ENCODE measurements at regions not wholly inside any gene's neighbourhood (a gene's known extent, or its start where the extent isn't known, plus 50 kb on each side); places are given as distances from the start of the nearest gene placed in this dataset.

GRCh38 chr12:125652681-125653080, 587.4 kb downstream of the AACS start:
- H3K4me1 Mint-ChIP-seq, result peaks cover 3% of the 10 kb centered on the region
- no peak overlapping the region for H3K27ac Mint-ChIP-seq
- H3K27me3 Mint-ChIP-seq (ENCODE audit: low read depth), result no peaks in the 10 kb centered on the region
- no peak overlapping the region for H3K4me3 Mint-ChIP-seq
- TF ChIP-seq CTCF (IDR thresholded peaks at IDR 0.05; ENCODE audit: unreplicated experiment), result no peak
- peaks cover 4% of the 10 kb centered on the region for H3K9me3 Mint-ChIP-seq
- no peak for DNase-seq (ENCODE audit: low spot score in 2 of 2, unreplicated experiment in 2 of 2)
- no peaks in the 10 kb centered on the region for H3K36me3 Mint-ChIP-seq

- Mint-ChIP-seq H3K27ac (no peak overlapping the region), H3K4me1 (peaks cover 3% of the 10 kb centered on the region), H3K27me3 (ENCODE audit: low read depth) (peaks cover 2% of the 10 kb centered on the region), H3K36me3 (no peaks in the 10 kb centered on the region), H3K9me3 (peaks cover 4% of the 10 kb centered on the region), H3K4me3 (no peak overlapping the region)
- no peak for TF ChIP-seq CTCF (IDR thresholded peaks at IDR 0.05; ENCODE audit: unreplicated experiment)
- no peak for DNase-seq (ENCODE audit: low spot score in 2 of 2, unreplicated experiment in 2 of 2)
Measured at GRCh38 chr12:125657681-125658080, 592.4 kb downstream of the AACS start.

GRCh38 chr12:125674554-125675338, 609.5 kb downstream of the AACS start:
- DNase-seq (ENCODE audit: low spot score in 2 of 2, unreplicated experiment in 2 of 2), result no peak
- Mint-ChIP-seq H3K9me3 (no peaks in the 10 kb centered on the region), H3K4me1 (no peaks in the 10 kb centered on the region), H3K36me3 (no peaks in the 10 kb centered on the region), H3K27me3 (ENCODE audit: low read depth) (no peaks in the 10 kb centered on the region), H3K27ac (no peak overlapping the region), H3K4me3 (no peak overlapping the region)
- no peak for TF ChIP-seq CTCF (IDR thresholded peaks at IDR 0.05; ENCODE audit: unreplicated experiment)

- Mint-ChIP-seq H3K4me1 (no peaks in the 10 kb centered on the region), H3K4me3 (no peak overlapping the region), H3K36me3 (no peaks in the 10 kb centered on the region), H3K27ac (no peak overlapping the region), H3K9me3 (no peaks in the 10 kb centered on the region), H3K27me3 (ENCODE audit: low read depth) (peaks cover 7% of the 10 kb centered on the region)
- TF ChIP-seq CTCF (IDR thresholded peaks at IDR 0.05; ENCODE audit: unreplicated experiment), result no peak
- DNase-seq (ENCODE audit: low spot score in 2 of 2, unreplicated experiment in 2 of 2), result no peak
Measured at GRCh38 chr12:125676366-125676765, 611.1 kb downstream of the AACS start.

GRCh38 chr12:125677829-125678228, 612.6 kb downstream of the AACS start:
- TF ChIP-seq CTCF (IDR thresholded peaks at IDR 0.05; ENCODE audit: unreplicated experiment), result no peak
- Mint-ChIP-seq H3K4me1 (no peaks in the 10 kb centered on the region), H3K9me3 (no peaks in the 10 kb centered on the region), H3K27me3 (ENCODE audit: low read depth) (peaks cover 21% of the 10 kb centered on the region), H3K27ac (no peak overlapping the region), H3K4me3 (no peak overlapping the region), H3K36me3 (no peaks in the 10 kb centered on the region)
- no peak for DNase-seq (ENCODE audit: low spot score in 2 of 2, unreplicated experiment in 2 of 2)

Data from mesothelial cell of epicardium (in vitro differentiated cells).